ENCODE measurements at regions not wholly inside any gene's neighbourhood (a gene's known extent, or its start where the extent isn't known, plus 50 kb on each side); places are given as distances from the start of the nearest gene placed in this dataset.

- no peak for DNase-seq
Measured at GRCh38 chr17:34414339-34414738, 51.3 kb upstream of the CCL1 start.

GRCh38 chr17:34413443-34414119 is 50.5 kb upstream of the CCL1 start:
- DNase-seq: no peak

DNA sequence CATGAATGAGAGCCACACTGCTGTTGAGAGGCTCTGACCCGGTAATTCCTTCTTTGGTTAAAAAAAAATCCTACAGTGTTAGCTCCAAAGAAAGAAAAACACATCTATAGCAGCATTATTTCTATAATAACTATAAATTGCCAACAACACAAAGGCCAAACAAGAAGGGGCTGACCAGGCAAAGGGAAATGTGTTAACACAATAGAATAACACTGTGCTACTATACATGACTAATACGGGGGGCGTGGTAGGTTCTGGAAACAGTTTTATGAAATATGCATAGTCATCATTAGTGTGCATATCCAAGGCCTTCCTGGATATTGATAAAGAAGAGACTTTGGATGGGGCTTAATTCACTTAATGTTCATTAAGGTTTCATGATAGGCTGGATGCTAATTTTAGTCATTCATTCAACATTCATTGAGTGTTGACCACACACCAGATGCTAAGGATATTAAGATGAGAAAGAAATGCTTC is 50.0 kb upstream of the CCL1 start:
- no peak for DNase-seq

All from central memory CD4-positive, alpha-beta T cell (primary cell).